Cerebellar cortex (tissue), 1 donor: ENCODE measurements at regions not wholly inside any gene's neighbourhood (a gene's known extent, or its start where the extent isn't known, plus 50 kb on each side); places are given as distances from the start of the nearest gene placed in this dataset.
A peak's percentile ranks its signal among the peaks of the same experiment; 100 is the strongest.

Experiments
- DNase-seq: peaks from one replicate; pipeline ENCODE4 v3.0.0-alpha.2; 2015; ENCODE audit warnings: low spot score

GRCh38 chr19:29093553-29093908, 119.4 kb downstream of the UQCRFS1 start:
- DNase-seq = no peak

- DNase-seq = no peak
Observed at GRCh38 chr19:29092712-29093552, 120.0 kb downstream of the UQCRFS1 start.

GRCh38 chr19:29090783-29091526, 122.0 kb downstream of the UQCRFS1 start:
- no peak for DNase-seq

- no peak for DNase-seq
Observed at GRCh38 chr19:29089315-29089870, 123.6 kb downstream of the UQCRFS1 start.

- no peak for DNase-seq
Observed at GRCh38 chr19:29088761-29089160, 124.2 kb downstream of the UQCRFS1 start.

- DNase-seq = no peak
Observed at GRCh38 chr19:29086646-29087045, 126.3 kb downstream of the UQCRFS1 start.

GRCh38 chr19:29086182-29086581, 126.8 kb downstream of the UQCRFS1 start:
- DNase-seq = no peak

GRCh38 chr19:29085630-29086029, 127.3 kb downstream of the UQCRFS1 start:
- no peak for DNase-seq

GRCh38 chr19:29085206-29085605, 127.7 kb downstream of the UQCRFS1 start:
- no peak for DNase-seq

GRCh38 chr19:29084266-29084665, 128.7 kb downstream of the UQCRFS1 start:
- DNase-seq = peak; percentile 13

GRCh38 chr19:29083863-29084262, 129.1 kb downstream of the UQCRFS1 start:
- DNase-seq = no peak

GRCh38 chr19:29079356-29080032, 133.5 kb downstream of the UQCRFS1 start:
- DNase-seq = no peak

- no peak for DNase-seq
Observed at GRCh38 chr19:29076963-29077362, 136.0 kb downstream of the UQCRFS1 start.

GRCh38 chr19:29076161-29076560, 136.8 kb downstream of the UQCRFS1 start:
- DNase-seq = no peak

GRCh38 chr19:29075149-29075548, 137.8 kb downstream of the UQCRFS1 start:
- DNase-seq = no peak

GRCh38 chr19:29074579-29074978, 138.4 kb downstream of the UQCRFS1 start:
- no peak for DNase-seq

- DNase-seq = no peak
Observed at GRCh38 chr19:29067831-29068230, 145.1 kb downstream of the UQCRFS1 start.

GRCh38 chr19:29062475-29063435, 150.2 kb downstream of the UQCRFS1 start:
- DNase-seq = no peak

GRCh38 chr19:29060813-29061364, 152.1 kb downstream of the UQCRFS1 start:
- DNase-seq = no peak

GRCh38 chr19:29056535-29056934, 156.4 kb downstream of the UQCRFS1 start:
- no peak for DNase-seq
